PC-3 (cell line): ENCODE measurements at regions not wholly inside any gene's neighbourhood (a gene's known extent, or its start where the extent isn't known, plus 50 kb on each side); places are given as distances from the start of the nearest gene placed in this dataset.

Experiments used
- EZH2phosphoT487 ChIP-seq: fragments of 300-600 bp; sonication (generic); IDR thresholded peaks from 2 replicates; pipeline ENCODE4 v1.6.1; 2018; ENCODE audit warnings: mild to moderate bottlenecking, antibody characterized with exemption, low read length, borderline replicate concordance
- TF ChIP-seq, protein P1 (sequence below): fragments of 300-600 bp; sonication (generic); conservative IDR thresholded peaks from 2 replicates; pipeline ENCODE4 v1.5.1; 2017; ENCODE audit warnings: antibody characterized with exemption, low read depth, mild to moderate bottlenecking, low read length

DNA sequence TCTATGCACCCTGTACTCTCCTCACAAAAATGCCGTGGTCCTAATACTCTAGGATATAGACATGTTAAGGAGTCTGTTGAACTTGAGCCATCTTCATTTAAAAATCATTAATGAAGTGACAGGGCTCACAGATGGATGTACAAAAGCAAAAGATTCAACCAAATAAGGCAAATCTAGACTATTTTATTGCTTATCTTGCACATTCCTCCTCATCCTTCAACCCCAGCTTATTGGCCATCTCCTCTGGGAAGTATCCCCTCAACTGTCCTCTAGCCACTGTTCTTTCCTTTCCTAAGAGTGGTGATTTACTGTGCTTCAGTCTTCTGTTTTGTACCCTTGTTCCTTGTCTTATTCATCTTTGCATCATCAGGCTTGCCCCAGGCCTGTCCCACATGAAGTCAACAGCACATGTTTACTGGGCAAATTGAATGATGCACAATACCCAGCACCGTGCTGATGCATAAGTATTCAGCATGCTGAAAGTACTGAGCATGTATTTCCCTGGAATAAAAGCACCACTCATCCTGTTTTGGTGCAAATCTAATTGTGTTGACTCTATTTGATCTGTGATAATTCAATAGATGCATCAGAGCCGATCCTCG, 287.3 kb upstream of the CLNK start:
- TF ChIP-seq, protein P1, sequence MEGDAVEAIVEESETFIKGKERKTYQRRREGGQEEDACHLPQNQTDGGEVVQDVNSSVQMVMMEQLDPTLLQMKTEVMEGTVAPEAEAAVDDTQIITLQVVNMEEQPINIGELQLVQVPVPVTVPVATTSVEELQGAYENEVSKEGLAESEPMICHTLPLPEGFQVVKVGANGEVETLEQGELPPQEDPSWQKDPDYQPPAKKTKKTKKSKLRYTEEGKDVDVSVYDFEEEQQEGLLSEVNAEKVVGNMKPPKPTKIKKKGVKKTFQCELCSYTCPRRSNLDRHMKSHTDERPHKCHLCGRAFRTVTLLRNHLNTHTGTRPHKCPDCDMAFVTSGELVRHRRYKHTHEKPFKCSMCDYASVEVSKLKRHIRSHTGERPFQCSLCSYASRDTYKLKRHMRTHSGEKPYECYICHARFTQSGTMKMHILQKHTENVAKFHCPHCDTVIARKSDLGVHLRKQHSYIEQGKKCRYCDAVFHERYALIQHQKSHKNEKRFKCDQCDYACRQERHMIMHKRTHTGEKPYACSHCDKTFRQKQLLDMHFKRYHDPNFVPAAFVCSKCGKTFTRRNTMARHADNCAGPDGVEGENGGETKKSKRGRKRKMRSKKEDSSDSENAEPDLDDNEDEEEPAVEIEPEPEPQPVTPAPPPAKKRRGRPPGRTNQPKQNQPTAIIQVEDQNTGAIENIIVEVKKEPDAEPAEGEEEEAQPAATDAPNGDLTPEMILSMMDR, result no peak
- no peak for TF ChIP-seq EZH2phosphoT487
